Parathyroid adenoma (tissue), 2 donors: ENCODE measurements at regions not wholly inside any gene's neighbourhood (a gene's known extent, or its start where the extent isn't known, plus 50 kb on each side); places are given as distances from the start of the nearest gene placed in this dataset.

ENCODE experiments used
- H2AFZ ChIP-seq: fragments of 300-600 bp; sonication (generic); one replicate; pipeline ENCODE4 v1.7.0; 2017; ENCODE audit warnings: antibody characterized with exemption, mild to moderate bottlenecking
- H3K27ac ChIP-seq: fragments of 300-600 bp; sonication (generic); one replicate; pipeline ENCODE4 v1.7.0; 2017
- H3K27me3 ChIP-seq: fragments of 300-600 bp; sonication (generic); one replicate; pipeline ENCODE4 v1.7.0; 2017; ENCODE audit warnings: low read length; ENCODE audit not compliant: control insufficient read depth, insufficient read depth
- H3K36me3 ChIP-seq: fragments of 300-600 bp; sonication (generic); one replicate; pipeline ENCODE4 v1.7.0; 2017; ENCODE audit warnings: low read length; ENCODE audit not compliant: control insufficient read depth, insufficient read depth
- H3K4me1 ChIP-seq: fragments of 300-600 bp; sonication (generic); one replicate; pipeline ENCODE4 v1.7.0; 2017; ENCODE audit warnings: control low read depth
- H3K4me2 ChIP-seq: fragments of 300-600 bp; sonication (generic); one replicate; pipeline ENCODE4 v1.7.0; 2017; ENCODE audit warnings: low read length
- H3K4me3 ChIP-seq: fragments of 300-600 bp; sonication (generic); one replicate; pipeline ENCODE4 v1.7.0; 2017; ENCODE audit warnings: low read depth, low read length
- H3K79me2 ChIP-seq: fragments of 300-600 bp; sonication (generic); one replicate; pipeline ENCODE4 v1.7.0; 2017; ENCODE audit warnings: control low read depth
- H3K9ac ChIP-seq: fragments of 300-600 bp; sonication (generic); one replicate; pipeline ENCODE4 v1.7.0; 2017; ENCODE audit warnings: mild to moderate bottlenecking
- H3K9me3 ChIP-seq: fragments of 300-600 bp; sonication (generic); one replicate; pipeline ENCODE4 v1.7.0; 2017; ENCODE audit warnings: low read length; ENCODE audit not compliant: control insufficient read depth
- TF ChIP-seq, protein P1 (sequence below): fragments of 300-600 bp; sonication (generic); IDR thresholded peaks from one replicate; pipeline ENCODE4 v1.7.0; 2017; ENCODE audit warnings: antibody characterized with exemption, mild to moderate bottlenecking
- donor health status: primary hyperparathyroidism.

DNA sequence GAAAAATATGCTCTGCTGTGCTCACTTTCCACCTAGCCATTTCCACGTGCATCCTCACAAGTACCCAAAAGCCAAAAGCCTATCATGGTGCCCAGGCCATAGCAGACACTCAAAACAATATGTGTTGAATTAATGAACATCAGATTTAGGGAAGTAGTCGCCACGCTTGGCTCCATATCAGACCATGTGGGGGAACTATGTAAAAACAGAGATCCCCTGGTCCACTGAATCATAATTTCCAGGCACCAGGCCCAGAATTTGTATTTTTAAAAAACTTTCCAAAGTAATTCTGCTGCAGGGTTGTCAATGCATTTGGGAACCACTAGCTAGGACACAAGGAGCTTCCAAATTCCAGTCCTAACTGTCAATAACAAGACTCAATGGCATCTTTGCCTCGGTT, 77.3 kb downstream of the CNTN3 start:
- H3K4me2 ChIP-seq, result no peak overlapping the region
- H3K79me2 ChIP-seq, result no peaks in the 10 kb centered on the region
- no peak overlapping the region for H2AFZ ChIP-seq
- H3K36me3 ChIP-seq, result no peaks in the 10 kb centered on the region
- no peaks in the 10 kb centered on the region for H3K9me3 ChIP-seq
- no peak overlapping the region for H3K4me3 ChIP-seq
- no peaks in the 10 kb centered on the region for H3K4me1 ChIP-seq
- no peak overlapping the region for H3K27ac ChIP-seq
- H3K27me3 ChIP-seq, result no peaks in the 10 kb centered on the region
- H3K9ac ChIP-seq, result no peak overlapping the region
- TF ChIP-seq, protein P1, sequence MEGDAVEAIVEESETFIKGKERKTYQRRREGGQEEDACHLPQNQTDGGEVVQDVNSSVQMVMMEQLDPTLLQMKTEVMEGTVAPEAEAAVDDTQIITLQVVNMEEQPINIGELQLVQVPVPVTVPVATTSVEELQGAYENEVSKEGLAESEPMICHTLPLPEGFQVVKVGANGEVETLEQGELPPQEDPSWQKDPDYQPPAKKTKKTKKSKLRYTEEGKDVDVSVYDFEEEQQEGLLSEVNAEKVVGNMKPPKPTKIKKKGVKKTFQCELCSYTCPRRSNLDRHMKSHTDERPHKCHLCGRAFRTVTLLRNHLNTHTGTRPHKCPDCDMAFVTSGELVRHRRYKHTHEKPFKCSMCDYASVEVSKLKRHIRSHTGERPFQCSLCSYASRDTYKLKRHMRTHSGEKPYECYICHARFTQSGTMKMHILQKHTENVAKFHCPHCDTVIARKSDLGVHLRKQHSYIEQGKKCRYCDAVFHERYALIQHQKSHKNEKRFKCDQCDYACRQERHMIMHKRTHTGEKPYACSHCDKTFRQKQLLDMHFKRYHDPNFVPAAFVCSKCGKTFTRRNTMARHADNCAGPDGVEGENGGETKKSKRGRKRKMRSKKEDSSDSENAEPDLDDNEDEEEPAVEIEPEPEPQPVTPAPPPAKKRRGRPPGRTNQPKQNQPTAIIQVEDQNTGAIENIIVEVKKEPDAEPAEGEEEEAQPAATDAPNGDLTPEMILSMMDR, result no peak

DNA sequence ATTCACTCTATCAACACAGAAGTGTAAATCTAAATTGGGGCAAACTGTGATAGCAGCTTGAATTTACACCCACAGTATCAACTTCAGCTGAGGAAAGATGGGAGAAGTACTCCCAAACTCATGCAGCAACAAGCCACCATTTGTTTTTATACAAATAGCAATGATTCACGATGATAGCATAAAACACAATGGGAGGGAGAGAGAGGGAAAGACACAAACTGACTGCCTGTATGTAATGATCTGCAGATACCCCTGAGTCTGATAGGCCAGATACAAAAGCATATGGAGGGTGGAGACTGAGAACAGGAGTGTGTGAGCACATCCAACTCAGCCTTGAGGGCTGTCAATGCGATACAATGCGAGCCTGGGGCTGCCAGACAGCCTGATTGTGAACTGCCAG, 79.2 kb downstream of the CNTN3 start:
- no peak overlapping the region for H3K4me2 ChIP-seq
- H3K79me2 ChIP-seq, result no peaks in the 10 kb centered on the region
- TF ChIP-seq, protein P1, result no peak
- no peaks in the 10 kb centered on the region for H3K27me3 ChIP-seq
- no peaks in the 10 kb centered on the region for H3K4me1 ChIP-seq
- H3K4me3 ChIP-seq, result no peak overlapping the region
- H2AFZ ChIP-seq, result no peak overlapping the region
- H3K27ac ChIP-seq, result no peak overlapping the region
- no peaks in the 10 kb centered on the region for H3K36me3 ChIP-seq
- no peak overlapping the region for H3K9ac ChIP-seq
- no peaks in the 10 kb centered on the region for H3K9me3 ChIP-seq

DNA sequence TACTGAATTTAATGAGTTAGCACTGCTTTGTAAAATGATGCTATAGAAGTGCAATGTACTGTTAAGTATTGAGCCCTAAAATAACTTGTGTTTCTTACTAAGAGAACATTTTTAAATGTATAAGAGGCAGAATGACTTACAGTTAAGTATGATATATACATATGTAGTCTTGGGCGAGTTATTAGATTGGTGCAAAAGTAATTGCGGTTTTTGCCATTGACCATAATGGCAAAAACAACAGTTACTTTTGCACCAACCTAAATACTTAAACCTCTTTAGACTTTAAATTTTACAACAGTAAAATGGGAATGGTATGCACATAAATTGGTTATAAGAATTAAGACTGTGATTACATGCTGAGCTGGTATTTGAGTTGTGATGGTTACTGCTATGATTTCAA, 79.8 kb downstream of the CNTN3 start:
- no peak overlapping the region for H2AFZ ChIP-seq
- H3K4me2 ChIP-seq, result no peak overlapping the region
- H3K9me3 ChIP-seq, result no peaks in the 10 kb centered on the region
- H3K27ac ChIP-seq, result no peak overlapping the region
- no peaks in the 10 kb centered on the region for H3K27me3 ChIP-seq
- no peaks in the 10 kb centered on the region for H3K79me2 ChIP-seq
- TF ChIP-seq, protein P1, result no peak
- no peaks in the 10 kb centered on the region for H3K4me1 ChIP-seq
- no peak overlapping the region for H3K4me3 ChIP-seq
- no peak overlapping the region for H3K9ac ChIP-seq
- no peaks in the 10 kb centered on the region for H3K36me3 ChIP-seq

DNA sequence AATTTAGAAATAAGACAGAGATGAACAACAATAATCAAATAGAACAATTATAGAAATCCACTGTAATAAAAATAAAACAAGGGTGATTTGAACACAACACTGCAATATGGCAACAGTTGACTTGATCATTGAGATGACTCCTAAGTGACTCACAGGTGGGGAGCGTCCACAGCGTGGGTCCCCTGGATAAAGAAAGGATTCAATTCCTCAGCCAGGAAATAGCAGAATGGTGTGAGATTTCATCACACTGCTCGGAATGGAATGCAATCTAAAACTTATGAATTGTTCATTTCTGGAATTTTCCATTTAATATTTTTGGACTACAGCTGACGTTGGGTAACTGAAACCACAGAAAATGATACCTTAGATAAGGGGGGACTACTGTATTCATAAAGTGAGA, 82.0 kb downstream of the CNTN3 start:
- Histone ChIP-seq H3K9me3 (no peaks in the 10 kb centered on the region), H2AFZ (no peak overlapping the region), H3K9ac (no peak overlapping the region), H3K27ac (no peak overlapping the region), H3K79me2 (no peaks in the 10 kb centered on the region), H3K4me2 (no peak overlapping the region), H3K4me3 (no peak overlapping the region), H3K36me3 (no peaks in the 10 kb centered on the region), H3K27me3 (no peaks in the 10 kb centered on the region), H3K4me1 (no peaks in the 10 kb centered on the region)
- TF ChIP-seq, protein P1, result no peak

DNA sequence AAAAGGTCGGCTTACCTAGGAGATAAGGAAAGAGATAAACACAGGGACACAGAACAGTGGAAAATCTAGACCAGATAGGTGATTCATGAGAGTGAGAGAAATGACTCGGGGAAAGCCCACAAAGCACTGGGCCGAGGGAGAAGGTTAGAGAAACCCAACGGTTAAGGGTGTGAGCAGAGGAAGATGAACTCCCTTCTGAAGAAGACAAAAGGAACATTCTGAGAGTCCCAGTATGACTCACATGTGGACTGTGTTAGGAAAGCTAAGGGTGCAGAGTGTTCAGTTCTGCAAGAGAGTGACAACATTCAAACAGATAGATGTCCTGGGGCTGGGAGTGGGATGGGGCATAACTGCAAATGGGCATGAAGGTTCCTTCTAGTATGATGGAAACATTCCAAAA, 83.0 kb downstream of the CNTN3 start:
- H3K27ac ChIP-seq, result no peak overlapping the region
- H3K4me2 ChIP-seq, result no peak overlapping the region
- no peak overlapping the region for H3K4me3 ChIP-seq
- H3K27me3 ChIP-seq, result no peaks in the 10 kb centered on the region
- no peaks in the 10 kb centered on the region for H3K4me1 ChIP-seq
- no peaks in the 10 kb centered on the region for H3K79me2 ChIP-seq
- H2AFZ ChIP-seq, result no peak overlapping the region
- H3K36me3 ChIP-seq, result no peaks in the 10 kb centered on the region
- H3K9ac ChIP-seq, result no peak overlapping the region
- TF ChIP-seq, protein P1, result no peak
- no peaks in the 10 kb centered on the region for H3K9me3 ChIP-seq
